Large intestine (tissue), 3 donors: ENCODE measurements at regions not wholly inside any gene's neighbourhood (a gene's known extent, or its start where the extent isn't known, plus 50 kb on each side); places are given as distances from the start of the nearest gene placed in this dataset.
"Not testable (repeated sequence)": the region's sequence is repeated elsewhere in the genome, so short reads cannot be mapped to it uniquely, and the experiment has no call there.

Source experiments
- DNase-seq, 2 donors: peaks; one replicate each; pipeline versions ENCODE4 v3.0.0 to v3.0.0-alpha.2; 2013
- H3K27ac ChIP-seq: one replicate; pipeline ENCODE4 v1.5.1; 2013; ENCODE audit warnings: low read length
- H3K27me3 ChIP-seq: 2 replicates; pipeline ENCODE4 v1.6.1; 2013; ENCODE audit warnings: low read length; ENCODE audit not compliant: control insufficient read depth, insufficient read depth
- H3K36me3 ChIP-seq: 2 replicates; pipeline ENCODE4 v1.6.1; 2013; ENCODE audit warnings: low read length; ENCODE audit not compliant: control insufficient read depth, insufficient read depth
- H3K4me1 ChIP-seq: one replicate; pipeline ENCODE4 v1.6.1; 2013; ENCODE audit warnings: low read length; ENCODE audit not compliant: control insufficient read depth, insufficient read depth
- H3K4me3 ChIP-seq: one replicate; pipeline ENCODE4 v1.5.1; 2013; ENCODE audit warnings: low read length
- H3K9me3 ChIP-seq: one replicate; pipeline ENCODE4 v1.6.1; 2013; ENCODE audit warnings: mild to moderate bottlenecking, low read depth, low read length, moderate library complexity; ENCODE audit not compliant: control insufficient read depth
- WGBS: methylation state at CpG from one replicate; pipeline ENCODE4 v1.1.5; 2013; ENCODE audit warnings: low lambda C conversion rate; ENCODE audit not compliant: insufficient coverage; 5-methylcytosine and 5-hydroxymethylcytosine counted together

DNA sequence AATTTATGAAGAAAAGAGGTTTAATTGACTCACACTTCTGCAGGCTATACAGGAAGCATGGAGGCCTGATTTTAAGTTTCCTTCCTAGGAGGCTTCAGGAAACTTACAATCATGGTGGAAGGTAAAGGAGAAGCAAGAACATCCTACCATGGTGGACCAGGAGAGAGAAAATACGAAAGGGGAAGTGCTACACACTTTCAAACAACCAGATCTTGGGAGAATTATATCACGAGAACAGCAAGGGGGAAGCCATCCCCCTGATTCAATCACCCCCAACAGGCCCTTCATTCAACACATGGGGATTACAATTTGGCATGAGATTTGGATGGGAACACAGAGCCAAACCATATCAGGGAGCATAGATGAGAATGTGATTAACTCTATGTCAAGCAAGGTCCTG lies 121.0 kb downstream of the MTHFS start:
- no peak overlapping the region for H3K4me3 ChIP-seq
- H3K36me3 ChIP-seq: no peaks in the 10 kb centered on the region
- no peak for DNase-seq
- H3K4me1 ChIP-seq: no peaks in the 10 kb centered on the region
- no CpG with 5 or more reads among the region's 2 CpGs for WGBS
- H3K9me3 ChIP-seq: no peaks in the 10 kb centered on the region
- H3K27me3 ChIP-seq: no peaks in the 10 kb centered on the region
- H3K27ac ChIP-seq: no peak overlapping the region

DNA sequence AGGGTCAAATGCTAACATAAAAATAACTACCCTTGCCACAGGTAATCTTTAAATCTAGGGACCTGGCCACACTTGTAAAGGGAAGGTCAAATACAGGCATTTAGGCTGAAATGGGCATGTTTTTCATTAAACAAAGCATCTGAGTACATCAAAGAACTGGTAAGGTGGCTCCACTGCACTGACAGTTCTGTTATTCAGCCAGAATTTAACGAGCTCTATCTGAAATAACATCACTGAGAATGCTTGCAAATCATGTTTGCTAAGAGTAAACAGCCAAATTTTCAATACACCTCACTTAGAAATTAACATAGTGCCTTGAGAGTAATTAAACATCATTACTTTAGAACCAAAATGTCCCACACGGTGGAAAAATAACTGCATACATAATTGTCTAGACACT lies 118.9 kb downstream of the MTHFS start:
- Histone ChIP-seq H3K4me3 (no peak overlapping the region), H3K9me3 (no peaks in the 10 kb centered on the region), H3K4me1 (no peaks in the 10 kb centered on the region), H3K27me3 (no peaks in the 10 kb centered on the region), H3K36me3 (no peaks in the 10 kb centered on the region), H3K27ac (no peak overlapping the region)
- WGBS: no CpG with 5 or more reads among the region's 2 CpGs
- no peak for DNase-seq

DNA sequence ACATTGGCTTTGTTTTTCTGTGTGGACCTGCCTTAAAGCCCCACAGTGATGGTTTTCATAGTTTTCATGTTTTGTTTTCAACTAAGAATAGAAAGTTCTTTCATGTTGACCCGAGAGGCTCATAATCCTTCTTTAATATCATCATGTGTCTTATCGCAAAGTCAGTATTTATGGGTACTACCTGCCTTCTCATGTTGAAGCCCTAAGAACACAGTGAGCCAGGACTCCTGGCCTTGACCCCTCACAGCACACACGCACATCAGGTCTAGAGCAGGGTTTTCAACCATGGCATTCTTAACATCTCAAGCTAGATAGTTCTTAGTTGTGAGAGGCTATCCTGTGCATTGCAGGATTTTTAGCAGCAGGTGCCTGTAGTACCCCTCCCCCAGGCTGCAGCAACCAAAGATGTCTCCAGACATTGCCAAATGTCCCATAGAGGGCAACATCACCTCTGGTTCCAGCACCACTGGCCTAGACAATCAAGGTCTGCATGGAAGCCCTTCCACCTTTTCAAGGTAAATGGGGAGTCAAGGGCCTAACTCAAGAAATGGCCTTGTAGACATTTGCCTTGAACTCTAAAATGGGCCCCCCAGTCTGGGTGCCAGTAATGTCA lies 118.3 kb downstream of the MTHFS start:
- WGBS: no CpG with 5 or more reads among the region's 3 CpGs
- no peaks in the 10 kb centered on the region for H3K36me3 ChIP-seq
- H3K4me3 ChIP-seq: no peak overlapping the region
- H3K27ac ChIP-seq: no peak overlapping the region
- DNase-seq: no peak
- H3K9me3 ChIP-seq: no peaks in the 10 kb centered on the region
- H3K4me1 ChIP-seq: no peaks in the 10 kb centered on the region
- no peaks in the 10 kb centered on the region for H3K27me3 ChIP-seq

DNA sequence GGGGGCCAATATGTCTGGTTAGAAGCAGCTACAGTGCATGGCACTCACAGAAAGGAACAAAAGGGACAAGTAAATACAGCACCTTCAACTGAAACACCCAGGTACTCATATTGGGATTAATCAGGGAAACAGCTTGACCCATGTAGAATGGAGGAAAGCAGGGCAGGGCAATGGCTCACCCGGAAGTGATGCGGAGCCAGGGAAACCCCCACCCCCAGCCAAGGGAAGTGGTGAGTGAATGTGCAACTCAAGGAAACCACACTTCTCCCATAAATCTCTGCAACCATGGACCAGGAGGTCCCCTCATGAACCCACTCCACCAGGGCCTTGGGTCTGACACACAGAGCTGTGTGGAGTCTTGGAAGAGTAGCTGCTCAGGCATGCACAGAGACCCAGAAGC lies 117.1 kb downstream of the MTHFS start:
- H3K9me3 ChIP-seq: no peaks in the 10 kb centered on the region
- WGBS: no CpG with 5 or more reads among the region's 2 CpGs
- DNase-seq: no peak
- no peak overlapping the region for H3K27ac ChIP-seq
- no peak overlapping the region for H3K4me3 ChIP-seq
- no peaks in the 10 kb centered on the region for H3K36me3 ChIP-seq
- no peaks in the 10 kb centered on the region for H3K27me3 ChIP-seq
- no peaks in the 10 kb centered on the region for H3K4me1 ChIP-seq

DNA sequence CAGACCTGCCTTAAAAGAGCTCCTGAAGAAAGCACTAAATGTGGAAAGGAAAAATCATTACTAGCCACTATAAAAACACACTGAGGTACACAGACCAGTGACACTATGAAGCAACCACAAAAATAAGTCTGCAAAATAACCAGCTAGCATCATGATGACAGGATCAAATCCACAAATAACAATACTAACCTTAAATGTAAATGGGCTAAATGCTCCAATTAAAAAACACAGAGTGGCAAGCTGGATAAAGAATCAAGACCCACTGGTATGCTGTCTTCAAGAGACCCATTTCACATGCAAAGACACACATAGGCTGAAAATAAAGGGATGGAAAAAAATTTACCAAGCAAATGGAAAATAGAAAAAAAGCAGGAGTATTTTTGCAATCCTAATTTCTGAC lies 114.5 kb downstream of the MTHFS start:
- H3K27ac ChIP-seq, H3K27me3 ChIP-seq, DNase-seq: not testable (repeated sequence)

More for the DNA sequence above, 114.5 kb downstream of the MTHFS start:
- H3K4me1 ChIP-seq, H3K4me3 ChIP-seq, H3K9me3 ChIP-seq, H3K36me3 ChIP-seq: not testable (repeated sequence)
